ENCODE measurements at regions not wholly inside any gene's neighbourhood (a gene's known extent, or its start where the extent isn't known, plus 50 kb on each side); places are given as distances from the start of the nearest gene placed in this dataset.

- WGBS (ENCODE audit: insufficient coverage, low lambda C conversion rate), result no CpG with 5 or more reads among the region's 3 CpGs
- Histone ChIP-seq H3K4me1 (ENCODE audit: control insufficient read depth, insufficient read depth, low read length) (no peaks in the 10 kb centered on the region), H3K27me3 (ENCODE audit: control insufficient read depth, insufficient read depth, low read length) (peaks cover 2% of the 10 kb centered on the region), H3K9me3 (ENCODE audit: control insufficient read depth, low read depth, low read length) (no peaks in the 10 kb centered on the region), H3K27ac (ENCODE audit: low read length) (no peak overlapping the region), H3K36me3 (ENCODE audit: control insufficient read depth, insufficient read depth, low read length) (no peaks in the 10 kb centered on the region), H3K4me3 (ENCODE audit: low read length) (no peak overlapping the region)
- no peak for DNase-seq
Observed at GRCh38 chr1:90809093-90809492, 92.0 kb upstream of the BARHL2 start.

- no peak overlapping the region for H3K4me3 ChIP-seq (ENCODE audit: low read length)
- peaks cover 6% of the 10 kb centered on the region for H3K27me3 ChIP-seq (ENCODE audit: control insufficient read depth, insufficient read depth, low read length)
- H3K27ac ChIP-seq (ENCODE audit: low read length), result no peak overlapping the region
- no peaks in the 10 kb centered on the region for H3K36me3 ChIP-seq (ENCODE audit: control insufficient read depth, insufficient read depth, low read length)
- no peaks in the 10 kb centered on the region for H3K9me3 ChIP-seq (ENCODE audit: control insufficient read depth, low read depth, low read length)
- DNase-seq, result no peak
- H3K4me1 ChIP-seq (ENCODE audit: control insufficient read depth, insufficient read depth, low read length), result no peaks in the 10 kb centered on the region
Observed at GRCh38 chr1:90807329-90807728, 90.2 kb upstream of the BARHL2 start.

GRCh38 chr1:90802622-90803021 is 85.5 kb upstream of the BARHL2 start:
- no peak overlapping the region for H3K27ac ChIP-seq (ENCODE audit: low read length)
- whole genome bisulfite sequencing (ENCODE audit: insufficient coverage, low lambda C conversion rate), result no CpG with 5 or more reads among the region's 1 CpG
- H3K4me3 ChIP-seq (ENCODE audit: low read length), result no peak overlapping the region
- no peaks in the 10 kb centered on the region for H3K4me1 ChIP-seq (ENCODE audit: control insufficient read depth, insufficient read depth, low read length)
- H3K36me3 ChIP-seq (ENCODE audit: control insufficient read depth, insufficient read depth, low read length), result no peaks in the 10 kb centered on the region
- no peaks in the 10 kb centered on the region for H3K9me3 ChIP-seq (ENCODE audit: control insufficient read depth, low read depth, low read length)
- no peak for DNase-seq
- peaks cover 14% of the 10 kb centered on the region for H3K27me3 ChIP-seq (ENCODE audit: control insufficient read depth, insufficient read depth, low read length)

DNA sequence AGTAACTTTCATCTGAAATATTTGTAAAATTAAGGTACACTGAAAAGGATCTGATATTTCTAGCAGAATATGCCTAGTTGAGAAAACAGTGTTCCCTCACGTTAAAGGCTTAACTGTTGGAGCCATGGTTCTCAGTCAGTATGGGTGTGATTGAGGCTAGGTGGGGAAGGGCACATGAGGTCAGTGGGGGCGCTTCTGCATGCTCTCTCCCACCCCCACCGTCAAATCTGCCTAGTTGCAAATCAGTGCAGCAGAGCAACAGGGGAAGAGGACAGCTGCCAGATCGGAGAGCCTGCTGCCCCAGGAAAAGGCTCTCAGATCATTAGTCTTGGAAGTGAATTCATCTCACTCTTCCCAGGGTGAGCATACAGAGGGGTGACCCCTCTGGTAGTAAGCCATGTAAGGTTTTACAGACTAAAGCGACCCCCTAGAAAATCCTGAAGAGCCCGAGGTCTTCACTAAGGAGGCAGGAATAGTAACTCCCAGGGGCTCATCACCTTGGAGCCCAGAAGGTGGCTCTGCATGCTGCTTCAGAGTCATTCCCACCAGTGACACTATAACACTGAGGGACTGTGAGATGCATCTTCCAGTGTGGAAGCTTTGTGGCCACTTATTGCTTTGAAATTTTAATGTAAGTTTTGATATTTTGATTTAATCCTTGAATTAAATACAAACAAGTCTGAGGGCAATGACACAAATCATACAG is 83.1 kb upstream of the BARHL2 start:
- Histone ChIP-seq H3K4me1 (ENCODE audit: control insufficient read depth, insufficient read depth, low read length) (no peaks in the 10 kb centered on the region), H3K36me3 (ENCODE audit: control insufficient read depth, insufficient read depth, low read length) (no peaks in the 10 kb centered on the region), H3K9me3 (ENCODE audit: control insufficient read depth, low read depth, low read length) (no peaks in the 10 kb centered on the region), H3K27me3 (ENCODE audit: control insufficient read depth, insufficient read depth, low read length) (peaks cover 14% of the 10 kb centered on the region), H3K27ac (ENCODE audit: low read length) (no peak overlapping the region), H3K4me3 (ENCODE audit: low read length) (no peak overlapping the region)
- WGBS (ENCODE audit: insufficient coverage, low lambda C conversion rate), result no CpG with 5 or more reads among the region's 6 CpGs
- DNase-seq, result no peak

DNA sequence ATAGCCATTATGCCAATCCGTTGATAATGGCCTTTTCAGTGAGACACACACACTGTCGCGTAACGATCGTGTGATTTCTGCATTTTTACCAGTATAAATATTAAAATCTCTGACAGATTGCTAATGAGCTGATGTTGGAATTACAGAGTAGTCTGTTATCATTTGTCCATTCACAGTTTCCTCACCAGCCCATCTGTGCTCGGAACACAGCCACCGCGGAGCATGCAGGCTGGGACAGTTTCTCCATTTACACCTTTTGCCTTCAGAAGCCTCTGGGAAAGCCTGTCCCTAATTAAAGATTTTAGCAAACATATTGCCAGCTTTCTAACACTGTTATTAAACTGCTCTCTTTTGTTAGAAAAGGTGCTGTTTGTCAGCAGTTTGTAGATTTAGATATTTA is 82.2 kb upstream of the BARHL2 start:
- Histone ChIP-seq H3K27me3 (ENCODE audit: control insufficient read depth, insufficient read depth, low read length) (peaks cover 14% of the 10 kb centered on the region), H3K9me3 (ENCODE audit: control insufficient read depth, low read depth, low read length) (no peaks in the 10 kb centered on the region), H3K4me3 (ENCODE audit: low read length) (no peak overlapping the region), H3K4me1 (ENCODE audit: control insufficient read depth, insufficient read depth, low read length) (no peaks in the 10 kb centered on the region), H3K36me3 (ENCODE audit: control insufficient read depth, insufficient read depth, low read length) (no peaks in the 10 kb centered on the region), H3K27ac (ENCODE audit: low read length) (no peak overlapping the region)
- 100% methylated on average over 1 of the region's 8 CpGs for WGBS (ENCODE audit: insufficient coverage, low lambda C conversion rate)
- DNase-seq, result no peak

DNA sequence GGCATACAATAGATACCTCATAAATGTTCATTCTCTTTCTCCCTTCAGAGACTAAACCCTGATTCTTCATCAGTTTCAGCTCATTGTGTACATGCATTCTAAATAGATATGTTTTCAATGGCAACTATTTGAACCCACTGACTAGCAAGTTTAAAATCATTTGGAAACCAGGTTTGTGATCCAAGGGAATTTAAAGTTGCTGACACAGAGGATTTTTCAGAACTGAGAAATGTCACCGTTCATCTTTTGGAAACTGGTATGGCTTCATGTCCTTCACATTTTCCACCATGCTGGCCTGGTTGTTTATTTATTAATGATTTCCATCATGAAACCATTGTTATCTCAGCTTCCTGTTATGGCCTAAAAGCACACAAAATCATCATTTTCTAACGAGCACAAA is 81.8 kb upstream of the BARHL2 start:
- Histone ChIP-seq H3K36me3 (ENCODE audit: control insufficient read depth, insufficient read depth, low read length) (no peaks in the 10 kb centered on the region), H3K27ac (ENCODE audit: low read length) (no peak overlapping the region), H3K27me3 (ENCODE audit: control insufficient read depth, insufficient read depth, low read length) (peaks cover 16% of the 10 kb centered on the region), H3K4me1 (ENCODE audit: control insufficient read depth, insufficient read depth, low read length) (no peaks in the 10 kb centered on the region), H3K9me3 (ENCODE audit: control insufficient read depth, low read depth, low read length) (no peaks in the 10 kb centered on the region), H3K4me3 (ENCODE audit: low read length) (no peak overlapping the region)
- 83% methylated on average over 2 of the region's 2 CpGs for WGBS (ENCODE audit: insufficient coverage, low lambda C conversion rate)
- DNase-seq, result no peak

DNA sequence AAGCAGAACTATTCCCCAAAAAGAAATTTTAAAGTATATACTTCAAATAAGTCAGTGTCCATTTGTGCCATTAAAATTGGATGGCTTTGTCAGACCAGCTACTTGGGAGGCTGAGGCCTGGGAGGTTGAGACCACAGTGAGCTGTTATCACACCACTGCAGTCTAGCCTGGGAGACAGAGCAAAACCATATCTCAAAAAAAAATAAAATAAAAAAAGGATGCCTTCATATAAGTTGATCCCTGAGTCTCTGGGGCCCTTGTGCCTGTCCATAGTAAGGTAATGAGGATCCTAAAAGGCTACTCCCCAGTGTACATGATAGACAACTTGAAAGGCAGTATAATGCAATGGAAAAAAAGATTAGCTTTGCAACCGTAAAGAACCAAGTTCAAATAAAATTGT is 81.2 kb upstream of the BARHL2 start:
- Histone ChIP-seq H3K27me3 (ENCODE audit: control insufficient read depth, insufficient read depth, low read length) (peaks cover 20% of the 10 kb centered on the region), H3K4me1 (ENCODE audit: control insufficient read depth, insufficient read depth, low read length) (no peaks in the 10 kb centered on the region), H3K36me3 (ENCODE audit: control insufficient read depth, insufficient read depth, low read length) (no peaks in the 10 kb centered on the region), H3K27ac (ENCODE audit: low read length) (no peak overlapping the region), H3K9me3 (ENCODE audit: control insufficient read depth, low read depth, low read length) (no peaks in the 10 kb centered on the region), H3K4me3 (ENCODE audit: low read length) (no peak overlapping the region)
- DNase-seq, result no peak
- no CpG with 5 or more reads among the region's 1 CpG for WGBS (ENCODE audit: insufficient coverage, low lambda C conversion rate)

GRCh38 chr1:90795431-90795830 is 78.3 kb upstream of the BARHL2 start:
- no CpG with 5 or more reads among the region's 2 CpGs for WGBS (ENCODE audit: insufficient coverage, low lambda C conversion rate)
- H3K4me1 ChIP-seq (ENCODE audit: control insufficient read depth, insufficient read depth, low read length), result no peaks in the 10 kb centered on the region
- H3K4me3 ChIP-seq (ENCODE audit: low read length), result no peak overlapping the region
- no peak overlapping the region for H3K27ac ChIP-seq (ENCODE audit: low read length)
- H3K27me3 ChIP-seq (ENCODE audit: control insufficient read depth, insufficient read depth, low read length), result peaks cover 12% of the 10 kb centered on the region
- no peaks in the 10 kb centered on the region for H3K36me3 ChIP-seq (ENCODE audit: control insufficient read depth, insufficient read depth, low read length)
- no peaks in the 10 kb centered on the region for H3K9me3 ChIP-seq (ENCODE audit: control insufficient read depth, low read depth, low read length)
- no peak for DNase-seq

GRCh38 chr1:90786709-90787108 is 69.6 kb upstream of the BARHL2 start:
- 69% methylated on average over 2 of the region's 3 CpGs for WGBS (ENCODE audit: insufficient coverage, low lambda C conversion rate)
- Histone ChIP-seq H3K4me1 (ENCODE audit: control insufficient read depth, insufficient read depth, low read length) (no peaks in the 10 kb centered on the region), H3K27me3 (ENCODE audit: control insufficient read depth, insufficient read depth, low read length) (peaks cover 3% of the 10 kb centered on the region), H3K27ac (ENCODE audit: low read length) (no peak overlapping the region), H3K9me3 (ENCODE audit: control insufficient read depth, low read depth, low read length) (no peaks in the 10 kb centered on the region), H3K36me3 (ENCODE audit: control insufficient read depth, insufficient read depth, low read length) (no peaks in the 10 kb centered on the region), H3K4me3 (ENCODE audit: low read length) (no peak overlapping the region)
- no peak for DNase-seq

DNA sequence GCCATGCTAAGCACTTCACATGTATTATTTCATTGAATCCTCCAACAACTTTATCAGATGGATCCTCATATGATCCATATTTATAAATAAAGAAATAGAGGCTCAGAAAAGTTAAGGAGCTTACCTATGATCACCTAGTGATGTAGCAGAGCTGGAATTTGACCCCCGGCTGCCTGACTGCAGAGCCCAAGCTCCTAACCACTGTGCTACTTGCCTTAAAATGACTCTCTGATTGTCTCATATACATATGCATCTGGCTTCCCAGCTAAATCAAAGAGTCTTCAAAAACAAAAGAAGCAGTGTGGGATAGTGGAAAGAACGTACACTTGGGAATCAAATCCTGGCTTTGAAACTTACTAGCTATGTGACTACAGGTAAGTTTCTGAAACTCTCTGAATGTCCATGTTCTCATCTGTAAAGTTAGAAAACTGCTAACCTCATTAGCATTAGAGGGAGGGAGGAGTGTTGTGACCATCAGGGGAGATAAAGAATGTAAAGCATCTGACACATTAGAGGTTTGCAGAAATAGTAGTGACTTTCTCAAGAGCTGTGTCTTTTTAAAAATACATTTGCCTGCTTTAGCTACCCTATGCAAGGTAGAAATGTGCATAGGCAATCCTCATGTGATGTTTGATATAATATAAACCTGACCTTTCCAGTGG is 67.2 kb upstream of the BARHL2 start:
- WGBS (ENCODE audit: insufficient coverage, low lambda C conversion rate), result 60% methylated on average over 1 of the region's 2 CpGs
- Histone ChIP-seq H3K4me3 (ENCODE audit: low read length) (no peak overlapping the region), H3K36me3 (ENCODE audit: control insufficient read depth, insufficient read depth, low read length) (no peaks in the 10 kb centered on the region), H3K4me1 (ENCODE audit: control insufficient read depth, insufficient read depth, low read length) (no peaks in the 10 kb centered on the region), H3K27me3 (ENCODE audit: control insufficient read depth, insufficient read depth, low read length) (peaks cover 3% of the 10 kb centered on the region), H3K27ac (ENCODE audit: low read length) (no peak overlapping the region), H3K9me3 (ENCODE audit: control insufficient read depth, low read depth, low read length) (no peaks in the 10 kb centered on the region)
- no peak for DNase-seq

GRCh38 chr1:90783181-90783580 is 66.1 kb upstream of the BARHL2 start:
- H3K27ac ChIP-seq (ENCODE audit: low read length), result no peak overlapping the region
- DNase-seq, result no peak
- H3K36me3 ChIP-seq (ENCODE audit: control insufficient read depth, insufficient read depth, low read length), result no peaks in the 10 kb centered on the region
- H3K4me1 ChIP-seq (ENCODE audit: control insufficient read depth, insufficient read depth, low read length), result no peaks in the 10 kb centered on the region
- no CpG with 5 or more reads among the region's 6 CpGs for WGBS (ENCODE audit: insufficient coverage, low lambda C conversion rate)
- H3K4me3 ChIP-seq (ENCODE audit: low read length), result no peak overlapping the region
- peaks cover 3% of the 10 kb centered on the region for H3K27me3 ChIP-seq (ENCODE audit: control insufficient read depth, insufficient read depth, low read length)
- no peaks in the 10 kb centered on the region for H3K9me3 ChIP-seq (ENCODE audit: control insufficient read depth, low read depth, low read length)

Data from large intestine (tissue), 3 donors.